AML-193 (cell line): ENCODE measurements at regions not wholly inside any gene's neighbourhood (a gene's known extent, or its start where the extent isn't known, plus 50 kb on each side); places are given as distances from the start of the nearest gene placed in this dataset.

Experiments used
- DNase-seq, 2 experiments: peaks; one replicate each; lab custom pipeline; 2025; lab: John Stamatoyannopoulos, UW

GRCh38 chr5:168057905-168058304 lies 233.5 kb upstream of the WWC1 start:
- no peak for DNase-seq

GRCh38 chr5:168059131-168059530 lies 232.3 kb upstream of the WWC1 start:
- DNase-seq = no peak

- no peak for DNase-seq
These were observed 229.2 kb upstream of the WWC1 start for GRCh38 chr5:168062239-168062638.

GRCh38 chr5:168064457-168064856 lies 227.0 kb upstream of the WWC1 start:
- DNase-seq = no peak

GRCh38 chr5:168064933-168065622 lies 226.4 kb upstream of the WWC1 start:
- DNase-seq = no peak

- DNase-seq = no peak
These were observed 224.8 kb upstream of the WWC1 start for GRCh38 chr5:168066536-168067208.

GRCh38 chr5:168070761-168071160 lies 220.7 kb upstream of the WWC1 start:
- no peak for DNase-seq

GRCh38 chr5:168072665-168073064 lies 218.8 kb upstream of the WWC1 start:
- no peak for DNase-seq

- no peak for DNase-seq
These were observed 218.1 kb upstream of the WWC1 start for GRCh38 chr5:168073311-168073710.

- DNase-seq = no peak
These were observed 217.2 kb upstream of the WWC1 start for GRCh38 chr5:168073991-168074800.

GRCh38 chr5:168075387-168075786 lies 216.1 kb upstream of the WWC1 start:
- no peak for DNase-seq

GRCh38 chr5:168076561-168076991 lies 214.9 kb upstream of the WWC1 start:
- peak; percentile 2 to 5 for DNase-seq

GRCh38 chr5:168085261-168086031 lies 206.0 kb upstream of the WWC1 start:
- DNase-seq = no peak

GRCh38 chr5:168086104-168086610 lies 205.3 kb upstream of the WWC1 start:
- DNase-seq = no peak

- no peak for DNase-seq
These were observed 204.7 kb upstream of the WWC1 start for GRCh38 chr5:168086746-168087145.

GRCh38 chr5:168088410-168089173 lies 202.9 kb upstream of the WWC1 start:
- DNase-seq = no peak

GRCh38 chr5:168089201-168089887 lies 202.1 kb upstream of the WWC1 start:
- no peak for DNase-seq

GRCh38 chr5:168092209-168093185 lies 198.9 kb upstream of the WWC1 start:
- DNase-seq = no peak

- DNase-seq = no peak
These were observed 198.1 kb upstream of the WWC1 start for GRCh38 chr5:168093200-168093910.
